Hepatocyte (in vitro differentiated cells): ENCODE measurements at regions not wholly inside any gene's neighbourhood (a gene's known extent, or its start where the extent isn't known, plus 50 kb on each side); places are given as distances from the start of the nearest gene placed in this dataset.

Experiments
- EZH2 ChIP-seq: fragments of 200-600 bp; sonication (generic); IDR thresholded peaks from 2 replicates; pipeline ENCODE4 v1.6.1; 2016; ENCODE audit warnings: antibody characterized with exemption, mild to moderate bottlenecking, borderline replicate concordance
- EZH2phosphoT487 ChIP-seq: fragments of 200-600 bp; sonication (generic); IDR thresholded peaks from one replicate; pipeline ENCODE4 v1.6.1; 2018; ENCODE audit warnings: antibody characterized with exemption, mild to moderate bottlenecking, low read depth, moderate library complexity; ENCODE audit not compliant: unreplicated experiment, severe bottlenecking
- TF ChIP-seq, protein P1 (sequence below): fragments of 200-600 bp; sonication (generic); IDR thresholded peaks from 2 replicates; pipeline ENCODE4 v1.5.1; 2016; ENCODE audit warnings: antibody characterized with exemption, mild to moderate bottlenecking; ENCODE audit not compliant: poor library complexity

DNA sequence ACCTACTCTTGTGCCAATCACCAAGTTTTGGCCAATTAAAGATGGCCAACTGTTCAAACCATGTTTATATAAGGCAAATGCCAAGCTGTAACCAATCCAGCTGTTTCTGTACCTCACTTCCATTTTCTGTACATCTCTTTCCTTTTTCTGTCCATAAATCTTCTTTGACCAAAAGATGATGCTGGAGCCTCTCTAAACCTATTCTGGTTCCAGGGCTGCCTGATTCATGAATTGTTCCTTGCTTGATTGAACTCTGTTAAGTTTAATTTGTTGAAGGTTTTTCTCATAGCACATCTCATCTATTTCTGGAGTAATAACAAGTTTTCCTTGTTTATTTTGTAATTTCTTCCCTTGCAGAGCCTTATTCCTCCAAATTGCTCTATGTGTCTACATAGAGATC, 115.3 kb upstream of the SMAD3 start:
- TF ChIP-seq, protein P1, sequence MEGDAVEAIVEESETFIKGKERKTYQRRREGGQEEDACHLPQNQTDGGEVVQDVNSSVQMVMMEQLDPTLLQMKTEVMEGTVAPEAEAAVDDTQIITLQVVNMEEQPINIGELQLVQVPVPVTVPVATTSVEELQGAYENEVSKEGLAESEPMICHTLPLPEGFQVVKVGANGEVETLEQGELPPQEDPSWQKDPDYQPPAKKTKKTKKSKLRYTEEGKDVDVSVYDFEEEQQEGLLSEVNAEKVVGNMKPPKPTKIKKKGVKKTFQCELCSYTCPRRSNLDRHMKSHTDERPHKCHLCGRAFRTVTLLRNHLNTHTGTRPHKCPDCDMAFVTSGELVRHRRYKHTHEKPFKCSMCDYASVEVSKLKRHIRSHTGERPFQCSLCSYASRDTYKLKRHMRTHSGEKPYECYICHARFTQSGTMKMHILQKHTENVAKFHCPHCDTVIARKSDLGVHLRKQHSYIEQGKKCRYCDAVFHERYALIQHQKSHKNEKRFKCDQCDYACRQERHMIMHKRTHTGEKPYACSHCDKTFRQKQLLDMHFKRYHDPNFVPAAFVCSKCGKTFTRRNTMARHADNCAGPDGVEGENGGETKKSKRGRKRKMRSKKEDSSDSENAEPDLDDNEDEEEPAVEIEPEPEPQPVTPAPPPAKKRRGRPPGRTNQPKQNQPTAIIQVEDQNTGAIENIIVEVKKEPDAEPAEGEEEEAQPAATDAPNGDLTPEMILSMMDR: no peak
- no peak for TF ChIP-seq EZH2
- TF ChIP-seq EZH2phosphoT487: no peak
